ENCODE measurements at regions not wholly inside any gene's neighbourhood (a gene's known extent, or its start where the extent isn't known, plus 50 kb on each side); places are given as distances from the start of the nearest gene placed in this dataset.

DNA sequence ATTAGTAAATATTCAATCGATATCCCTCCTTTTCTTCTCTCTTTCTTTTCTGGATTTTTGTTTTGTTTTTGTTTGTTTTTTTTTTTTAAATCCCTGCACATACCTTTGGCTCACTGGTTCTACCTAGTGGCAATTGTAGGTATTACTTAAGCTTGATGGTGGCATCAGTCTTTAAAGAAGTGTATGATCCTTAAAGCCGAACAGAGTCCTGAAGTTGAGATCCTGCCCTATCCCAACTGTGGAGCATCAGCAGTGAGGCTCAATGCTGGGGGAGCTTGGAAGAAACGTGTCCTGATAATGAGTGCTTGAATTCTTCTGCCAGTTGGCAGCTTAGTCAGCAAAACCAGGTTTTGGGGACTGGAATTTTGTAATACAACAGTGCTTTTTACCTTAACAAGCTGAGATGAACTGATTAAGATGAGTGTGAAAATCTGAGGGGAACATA lies 60.8 kb downstream of the FASLG start:
- TF ChIP-seq, protein P1, sequence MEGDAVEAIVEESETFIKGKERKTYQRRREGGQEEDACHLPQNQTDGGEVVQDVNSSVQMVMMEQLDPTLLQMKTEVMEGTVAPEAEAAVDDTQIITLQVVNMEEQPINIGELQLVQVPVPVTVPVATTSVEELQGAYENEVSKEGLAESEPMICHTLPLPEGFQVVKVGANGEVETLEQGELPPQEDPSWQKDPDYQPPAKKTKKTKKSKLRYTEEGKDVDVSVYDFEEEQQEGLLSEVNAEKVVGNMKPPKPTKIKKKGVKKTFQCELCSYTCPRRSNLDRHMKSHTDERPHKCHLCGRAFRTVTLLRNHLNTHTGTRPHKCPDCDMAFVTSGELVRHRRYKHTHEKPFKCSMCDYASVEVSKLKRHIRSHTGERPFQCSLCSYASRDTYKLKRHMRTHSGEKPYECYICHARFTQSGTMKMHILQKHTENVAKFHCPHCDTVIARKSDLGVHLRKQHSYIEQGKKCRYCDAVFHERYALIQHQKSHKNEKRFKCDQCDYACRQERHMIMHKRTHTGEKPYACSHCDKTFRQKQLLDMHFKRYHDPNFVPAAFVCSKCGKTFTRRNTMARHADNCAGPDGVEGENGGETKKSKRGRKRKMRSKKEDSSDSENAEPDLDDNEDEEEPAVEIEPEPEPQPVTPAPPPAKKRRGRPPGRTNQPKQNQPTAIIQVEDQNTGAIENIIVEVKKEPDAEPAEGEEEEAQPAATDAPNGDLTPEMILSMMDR (IDR thresholded peaks at IDR 0.05) = peak; percentile 44 to 95 (median 76)
- no peak for TF ChIP-seq POLR2A (IDR thresholded peaks at IDR 0.05)
